SK-N-SH (cell line): ENCODE measurements at regions not wholly inside any gene's neighbourhood (a gene's known extent, or its start where the extent isn't known, plus 50 kb on each side); places are given as distances from the start of the nearest gene placed in this dataset.

Experiments
- CTCF ChIA-PET: fragments of 300-600, 350-600 bp; formaldehyde crosslinking; extraction: SDS; loops from one replicate; lab custom pipeline; 2021; lab: Yijun Ruan, JAX
- POLR2A ChIA-PET: fragments of 350-600 bp; sonication (Branson Sonifier 250); formaldehyde crosslinking; extraction: SDS; loops from one replicate; lab custom pipeline; 2020; ENCODE audit warnings: antibody characterized with exemption, inconsistent platforms; lab: Yijun Ruan, JAX
- DNase-seq: peaks from one replicate; pipeline ENCODE4 v3.0.0; 2012
- H2AFZ ChIP-seq: fragments of 200-600 bp; sonication (generic); 2 replicates; pipeline ENCODE4 v1.8.1; 2016; ENCODE audit warnings: antibody characterized with exemption, mild to moderate bottlenecking, low read depth
- H3F3A ChIP-seq: fragments of 200-600 bp; sonication (generic); replicated peaks from 2 replicates; pipeline ENCODE3; 2016; ENCODE audit warnings: antibody characterized with exemption, mild to moderate bottlenecking; ENCODE audit not compliant: insufficient read depth
- H3K27ac ChIP-seq, 2 experiments: fragments of 200-500 bp in 1 of 2; fragments of 200-600 bp in 1 of 2; sonication (Bioruptor generic) in 1 of 2; sonication (generic), shearing (Covaris generic) in 1 of 2; 2 replicates each; pipeline versions ENCODE4 v1.5.1 to v1.6.1; 2014 to 2016; ENCODE audit warnings: low read depth in 2 of 2, inconsistent platforms in 1 of 2, low read length in 1 of 2, mild to moderate bottlenecking in 1 of 2, mixed read lengths in 1 of 2
- H3K27me3 ChIP-seq: fragments of 200-600 bp; sonication (generic), shearing (Covaris generic); 2 replicates; pipeline ENCODE4 v1.6.1; 2016; ENCODE audit warnings: mixed run types; ENCODE audit not compliant: insufficient read depth
- H3K36me3 ChIP-seq, 2 experiments: fragments of 200-500 bp in 1 of 2; fragments of 200-600 bp in 1 of 2; sonication (Bioruptor generic) in 1 of 2; sonication (generic) in 1 of 2; replicated peaks in 1 of 2; 2 replicates each; pipeline versions ENCODE3 to v1.5.1; 2014 to 2016; ENCODE audit warnings: low read length in 1 of 2, mild to moderate bottlenecking in 1 of 2; ENCODE audit not compliant: insufficient read depth in 2 of 2, control insufficient read depth in 1 of 2
- H3K4me1 ChIP-seq, 2 experiments: fragments of 200-500 bp in 1 of 2; fragments of 200-600 bp in 1 of 2; sonication (Bioruptor generic) in 1 of 2; sonication (generic), shearing (Covaris generic) in 1 of 2; 2 replicates each; pipeline versions ENCODE4 v1.5.1 to v1.6.1; 2014 to 2016; ENCODE audit warnings: low read depth in 1 of 2, low read length in 1 of 2, mixed run types in 1 of 2; ENCODE audit not compliant: insufficient read depth in 2 of 2, control insufficient read depth in 1 of 2
- H3K4me2 ChIP-seq: fragments of 200-600 bp; sonication (generic), shearing (Covaris generic); 2 replicates; pipeline ENCODE4 v1.6.1; 2017; ENCODE audit warnings: mixed run types
- H3K4me3 ChIP-seq, 2 experiments: fragments of 200-500 bp in 1 of 2; fragments of 200-600 bp in 1 of 2; sonication (Bioruptor generic) in 1 of 2; sonication (generic), shearing (Covaris generic) in 1 of 2; 2 replicates each; pipeline versions ENCODE4 v1.5.1 to v1.8.1; 2014 to 2016; ENCODE audit warnings: low read depth in 2 of 2, inconsistent platforms in 1 of 2, low read length in 1 of 2, mild to moderate bottlenecking in 1 of 2, mixed read lengths in 1 of 2, moderate library complexity in 1 of 2
- H3K79me2 ChIP-seq: fragments of 200-600 bp; sonication (generic); 2 replicates; pipeline ENCODE4 v1.8.1; 2017; ENCODE audit warnings: mild to moderate bottlenecking; ENCODE audit not compliant: insufficient read depth
- H3K9ac ChIP-seq: fragments of 200-600 bp; sonication (generic); 2 replicates; pipeline ENCODE4 v1.6.1; 2017; ENCODE audit warnings: mixed run types
- H3K9me2 ChIP-seq: fragments of 200-600 bp; sonication (generic); 2 replicates; pipeline ENCODE4 v1.6.1; 2017; ENCODE audit warnings: mixed run types
- H3K9me3 ChIP-seq: fragments of 200-600 bp; sonication (generic); 2 replicates; pipeline ENCODE4 v1.6.1; 2017; ENCODE audit warnings: mixed run types, mild to moderate bottlenecking, moderate library complexity
- H4K20me1 ChIP-seq: fragments of 200-600 bp; sonication (generic); 2 replicates; pipeline ENCODE4 v1.6.1; 2017; ENCODE audit warnings: mild to moderate bottlenecking, mixed run types; ENCODE audit not compliant: insufficient read depth
- CHD2 ChIP-seq: fragments of 150-350 bp; IDR thresholded peaks from 2 replicates; pipeline ENCODE4 v1.6.1; 2018; ENCODE audit warnings: low read length; ENCODE audit not compliant: partially characterized antibody
- ELF1 ChIP-seq: IDR thresholded peaks from 2 replicates; pipeline ENCODE4 v1.4.0; 2012
- EP300 ChIP-seq, 2 experiments: IDR thresholded peaks; 2 replicates each; pipeline versions ENCODE4 v1.4.0 to v1.6.1; 2012; ENCODE audit warnings: borderline replicate concordance in 1 of 2, low read depth in 1 of 2, low read length in 1 of 2
- FOSL2 ChIP-seq: IDR thresholded peaks from 2 replicates; pipeline ENCODE4 v1.4.0; 2012; ENCODE audit warnings: low read depth, mild to moderate bottlenecking, moderate library complexity, borderline replicate concordance
- FOXJ3 ChIP-seq: sonication (generic); formaldehyde crosslinking; IDR thresholded peaks from 2 replicates; pipeline ENCODE4 v1.5.1; 2020; ENCODE audit warnings: mild to moderate bottlenecking, missing genetic modification reagents
- FOXM1 ChIP-seq: IDR thresholded peaks from 2 replicates; pipeline ENCODE4 v1.4.0; 2012; ENCODE audit warnings: low read depth, mild to moderate bottlenecking
- GABPA ChIP-seq: IDR thresholded peaks from 2 replicates; pipeline ENCODE4 v1.4.0; 2012; ENCODE audit warnings: low read depth, mild to moderate bottlenecking
- GATA2 ChIP-seq: sonication (generic); formaldehyde crosslinking; IDR thresholded peaks from 2 replicates; pipeline ENCODE4 v1.5.0; 2020; ENCODE audit warnings: mild to moderate bottlenecking, missing genetic modification reagents
- JUND ChIP-seq: IDR thresholded peaks from 2 replicates; pipeline ENCODE4 v1.4.0; 2012
- MXI1 ChIP-seq: IDR thresholded peaks from 2 replicates; pipeline ENCODE4 v1.6.1; 2012; ENCODE audit warnings: mild to moderate bottlenecking, low read depth, low read length, improper control_type of control experiment
- NRF1 ChIP-seq: IDR thresholded peaks from 2 replicates; pipeline ENCODE4 v1.6.1; 2012; ENCODE audit warnings: low read depth, mild to moderate bottlenecking, low read length
- POLR2AphosphoS5 ChIP-seq: IDR thresholded peaks from 2 replicates; pipeline ENCODE4 v1.6.1; 2012; ENCODE audit warnings: low read depth, low read length
- RFX5 ChIP-seq: IDR thresholded peaks from 2 replicates; pipeline ENCODE4 v1.6.1; 2012; ENCODE audit warnings: mild to moderate bottlenecking, improper control_type of control experiment, low read length
- RXRA ChIP-seq: IDR thresholded peaks from 2 replicates; pipeline ENCODE4 v1.4.0; 2012; ENCODE audit warnings: low read depth, mild to moderate bottlenecking, borderline replicate concordance
- TAF1 ChIP-seq: IDR thresholded peaks from 2 replicates; pipeline ENCODE4 v1.6.1; 2012; ENCODE audit warnings: low read depth, mild to moderate bottlenecking, low read length, moderate library complexity, borderline replicate concordance
- TCF12 ChIP-seq: IDR thresholded peaks from 2 replicates; pipeline ENCODE4 v1.4.0; 2012
- TEAD4 ChIP-seq: IDR thresholded peaks from 2 replicates; pipeline ENCODE4 v1.4.0; 2012; ENCODE audit warnings: mild to moderate bottlenecking, borderline replicate concordance; ENCODE audit not compliant: insufficient read depth
- YY1 ChIP-seq: IDR thresholded peaks from 2 replicates; pipeline ENCODE4 v1.4.0; 2012; ENCODE audit warnings: low read depth, mild to moderate bottlenecking
- WGBS: methylation state at CpG from one replicate; pipeline ENCODE4 v1.1.6; 2017; ENCODE audit warnings: low lambda C conversion rate; 5-methylcytosine and 5-hydroxymethylcytosine counted together
- TF ChIP-seq, protein P1 (sequence below): fragments of 150-350 bp; IDR thresholded peaks from 2 replicates; pipeline ENCODE4 v1.6.1; 2017; ENCODE audit warnings: antibody characterized with exemption, low read length, low read depth, borderline replicate concordance

GRCh38 chrX:69216446-69216845, 51.2 kb upstream of the PJA1 start:
- H3K27ac ChIP-seq, result no peak overlapping the region
- peaks cover 19% of the 10 kb centered on the region for H3K27me3 ChIP-seq
- peaks cover 0 to 12% of the 10 kb centered on the region in 2 experiments; a peak in 1 of 4 replicates for H3K4me1 ChIP-seq
- H3K36me3 ChIP-seq, result no peaks in the 10 kb centered on the region
- no peaks in the 10 kb centered on the region for H3F3A ChIP-seq
- WGBS, result 0% methylated on average over 1 of the region's 1 CpG
- H3K9ac ChIP-seq, result no peak overlapping the region
- ChIA-PET POLR2A (interaction anchor here (1.1 kb wide), 1 partner anchor 388 kb away, joined by 3 read pairs; the partner anchor contains the start of gene EFNB1), CTCF (interaction anchor here (1.5 to 5.4 kb wide), 2 partner anchors 37 to 388 kb away, joined by 4 to 25 read pairs; partner anchors contain the start of gene EFNB1)
- H3K4me3 ChIP-seq, result no peak overlapping the region
- no peaks in the 10 kb centered on the region for H3K9me2 ChIP-seq
- H4K20me1 ChIP-seq, result no peaks in the 10 kb centered on the region
- no peaks in the 10 kb centered on the region for H3K79me2 ChIP-seq
- H3K4me2 ChIP-seq, result no peak overlapping the region
- no peak overlapping the region for H2AFZ ChIP-seq
- no peaks in the 10 kb centered on the region for H3K9me3 ChIP-seq
- peak; percentile 60 for DNase-seq
- no peak for TF ChIP-seq TEAD4
- TF ChIP-seq GABPA, result no peak
- no peak for TF ChIP-seq NRF1
- no peak for TF ChIP-seq ELF1
- TF ChIP-seq FOXM1, result no peak
- TF ChIP-seq RFX5, result no peak
- no peak for TF ChIP-seq JUND
- TF ChIP-seq TCF12, result no peak
- TF ChIP-seq GATA2 (CRISPR knock-in tag), result no peak
- no peak for TF ChIP-seq MXI1
- no peak for TF ChIP-seq CHD2
- TF ChIP-seq EP300 (IDR thresholded peaks at IDR 0.05; ENCODE audit: borderline replicate concordance in 1 of 2, low read depth in 1 of 2, low read length in 1 of 2), result no peak
- no peak for TF ChIP-seq YY1
- TF ChIP-seq FOXJ3 (CRISPR knock-in tag), result no peak
- no peak for TF ChIP-seq RXRA
- TF ChIP-seq FOSL2, result no peak
- TF ChIP-seq, protein P1, sequence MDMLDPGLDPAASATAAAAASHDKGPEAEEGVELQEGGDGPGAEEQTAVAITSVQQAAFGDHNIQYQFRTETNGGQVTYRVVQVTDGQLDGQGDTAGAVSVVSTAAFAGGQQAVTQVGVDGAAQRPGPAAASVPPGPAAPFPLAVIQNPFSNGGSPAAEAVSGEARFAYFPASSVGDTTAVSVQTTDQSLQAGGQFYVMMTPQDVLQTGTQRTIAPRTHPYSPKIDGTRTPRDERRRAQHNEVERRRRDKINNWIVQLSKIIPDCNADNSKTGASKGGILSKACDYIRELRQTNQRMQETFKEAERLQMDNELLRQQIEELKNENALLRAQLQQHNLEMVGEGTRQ, result no peak
- TF ChIP-seq TAF1, result no peak

GRCh38 chrX:69215161-69215875, 50.1 kb upstream of the PJA1 start:
- H3K4me2 ChIP-seq, result no peak overlapping the region
- H3K9me2 ChIP-seq, result no peaks in the 10 kb centered on the region
- H2AFZ ChIP-seq, result no peak overlapping the region
- 38% methylated on average over 17 of the region's 17 CpGs for WGBS
- no peak overlapping the region for H3K9ac ChIP-seq
- POLR2A ChIA-PET, result no interaction called here
- no peaks in the 10 kb centered on the region for H3F3A ChIP-seq
- H3K4me1 ChIP-seq, result peaks cover 0 to 13% of the 10 kb centered on the region in 2 experiments; a peak in 1 of 4 replicates
- TF ChIP-seq POLR2AphosphoS5 (no peak), NRF1 (no peak), JUND (no peak), ELF1 (no peak), GABPA (no peak)
- TF ChIP-seq, protein P1, result no peak
- no peaks in the 10 kb centered on the region for H3K9me3 ChIP-seq
- peaks cover 20% of the 10 kb centered on the region for H3K27me3 ChIP-seq
- CTCF ChIA-PET, result interaction anchor here (0.9 to 5.4 kb wide), 2 partner anchors 10 to 387 kb away, joined by 3 to 25 read pairs; partner anchors contain the start of gene EFNB1
- no peaks in the 10 kb centered on the region for H4K20me1 ChIP-seq
- H3K79me2 ChIP-seq, result no peaks in the 10 kb centered on the region
- H3K27ac ChIP-seq, result no peak overlapping the region
- no peak overlapping the region for H3K4me3 ChIP-seq
- DNase-seq, result no peak
- no peaks in the 10 kb centered on the region for H3K36me3 ChIP-seq
